ENCODE measurements at regions not wholly inside any gene's neighbourhood (a gene's known extent, or its start where the extent isn't known, plus 50 kb on each side); places are given as distances from the start of the nearest gene placed in this dataset.

DNA sequence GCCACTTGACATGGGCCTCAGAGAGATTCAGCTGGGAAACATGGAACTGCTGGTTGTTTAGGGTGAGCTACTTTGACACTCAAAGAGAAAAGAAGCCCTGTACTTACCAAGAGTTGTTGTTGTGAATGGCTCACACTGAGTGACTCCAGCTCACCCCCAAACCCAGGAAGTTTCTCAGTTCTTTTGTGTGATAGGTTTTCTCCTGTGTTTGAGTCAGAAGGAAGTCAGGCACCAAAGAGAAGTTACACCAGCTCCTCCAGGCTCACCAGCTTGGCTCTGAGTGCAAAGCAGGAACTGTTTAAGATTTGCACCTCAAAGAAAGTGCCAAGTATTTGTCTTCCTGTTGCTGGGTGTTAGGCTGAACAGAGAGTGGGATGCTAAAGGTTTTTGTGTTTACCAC, 111.2 kb upstream of the PROX1 start:
- Histone ChIP-seq H3K4me3 (no peak overlapping the region), H3K9me3 (peaks cover 0 to 9% (median 0%) of the 10 kb centered on the region in 8 donors), H3K36me3 (no peaks in the 10 kb centered on the region), H3K27ac (no peak overlapping the region), H3K27me3 (replicated peaks in 1 of 7) (no peaks in the 10 kb centered on the region), H3K4me1 (no peaks in the 10 kb centered on the region)
- no peak for DNase-seq
- intact Hi-C loops (cut with DNase I; ENCODE audit: low total_unique reads), result no loop called here
- TF ChIP-seq POLR2A (IDR thresholded peaks at IDR 0.05) (no peak), POLR2AphosphoS5 (IDR thresholded peaks at IDR 0.05) (no peak)
- TF ChIP-seq, protein P1, sequence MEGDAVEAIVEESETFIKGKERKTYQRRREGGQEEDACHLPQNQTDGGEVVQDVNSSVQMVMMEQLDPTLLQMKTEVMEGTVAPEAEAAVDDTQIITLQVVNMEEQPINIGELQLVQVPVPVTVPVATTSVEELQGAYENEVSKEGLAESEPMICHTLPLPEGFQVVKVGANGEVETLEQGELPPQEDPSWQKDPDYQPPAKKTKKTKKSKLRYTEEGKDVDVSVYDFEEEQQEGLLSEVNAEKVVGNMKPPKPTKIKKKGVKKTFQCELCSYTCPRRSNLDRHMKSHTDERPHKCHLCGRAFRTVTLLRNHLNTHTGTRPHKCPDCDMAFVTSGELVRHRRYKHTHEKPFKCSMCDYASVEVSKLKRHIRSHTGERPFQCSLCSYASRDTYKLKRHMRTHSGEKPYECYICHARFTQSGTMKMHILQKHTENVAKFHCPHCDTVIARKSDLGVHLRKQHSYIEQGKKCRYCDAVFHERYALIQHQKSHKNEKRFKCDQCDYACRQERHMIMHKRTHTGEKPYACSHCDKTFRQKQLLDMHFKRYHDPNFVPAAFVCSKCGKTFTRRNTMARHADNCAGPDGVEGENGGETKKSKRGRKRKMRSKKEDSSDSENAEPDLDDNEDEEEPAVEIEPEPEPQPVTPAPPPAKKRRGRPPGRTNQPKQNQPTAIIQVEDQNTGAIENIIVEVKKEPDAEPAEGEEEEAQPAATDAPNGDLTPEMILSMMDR (IDR thresholded peaks at IDR 0.05 in 8 of 11, conservative IDR thresholded peaks at IDR 0.05 in 3 of 11), result no peak

DNA sequence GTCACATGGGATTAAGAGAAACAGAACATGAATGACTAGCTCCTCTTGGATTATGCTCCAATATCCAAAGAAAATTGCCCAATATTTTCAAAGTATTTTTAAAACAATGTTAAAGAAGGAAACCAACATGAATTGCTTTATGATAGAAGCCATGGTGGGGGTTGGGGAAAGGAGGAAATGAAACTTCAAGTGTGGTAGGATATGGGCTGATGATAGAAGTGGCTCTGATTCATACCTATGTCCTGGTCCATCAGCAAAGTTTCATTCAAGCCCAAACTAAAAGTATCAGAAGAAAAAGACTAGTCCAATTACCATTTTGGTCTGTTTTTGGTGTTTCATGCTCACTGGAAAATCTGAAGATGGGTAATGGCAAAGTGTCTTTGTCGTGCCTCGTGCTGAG, 104.2 kb upstream of the PROX1 start:
- H3K9me3 ChIP-seq, result peaks cover 0 to 9% (median 0%) of the 10 kb centered on the region in 8 donors
- H3K4me1 ChIP-seq, result no peaks in the 10 kb centered on the region
- intact Hi-C loops (cut with DNase I; ENCODE audit: low total_unique reads), result no loop called here
- peaks cover 0 to 6% (median 0%) of the 10 kb centered on the region in 7 donors for H3K27me3 ChIP-seq (replicated peaks in 1 of 7)
- H3K4me3 ChIP-seq, result no peak overlapping the region
- DNase-seq, result no peak
- 90 to 100% (median 98%) methylated on average over 2 of the region's 2 CpGs for WGBS, 5 donors
- H3K36me3 ChIP-seq, result no peaks in the 10 kb centered on the region
- H3K27ac ChIP-seq, result no peak overlapping the region
- TF ChIP-seq, protein P1 (IDR thresholded peaks at IDR 0.05 in 8 of 11, conservative IDR thresholded peaks at IDR 0.05 in 3 of 11), result no peak

GRCh38 chr1:213884402-213884801, 103.4 kb upstream of the PROX1 start:
- H3K27ac ChIP-seq, result no peak overlapping the region
- no peaks in the 10 kb centered on the region for H3K36me3 ChIP-seq
- 0% methylated on average over 1 of the region's 1 CpG for WGBS, 5 donors
- DNase-seq, result no peak
- no peak for TF ChIP-seq POLR2A (IDR thresholded peaks at IDR 0.05)
- TF ChIP-seq, protein P1 (IDR thresholded peaks at IDR 0.05 in 8 of 11, conservative IDR thresholded peaks at IDR 0.05 in 3 of 11), result no peak
- no peaks in the 10 kb centered on the region for H3K4me1 ChIP-seq
- H3K9me3 ChIP-seq, result peaks cover 0 to 9% (median 0%) of the 10 kb centered on the region in 8 donors
- intact Hi-C loops (cut with DNase I; ENCODE audit: low total_unique reads), result no loop called here
- H3K27me3 ChIP-seq (replicated peaks in 1 of 7), result peaks cover 0 to 6% (median 0%) of the 10 kb centered on the region in 7 donors
- no peak overlapping the region for H3K4me3 ChIP-seq

DNA sequence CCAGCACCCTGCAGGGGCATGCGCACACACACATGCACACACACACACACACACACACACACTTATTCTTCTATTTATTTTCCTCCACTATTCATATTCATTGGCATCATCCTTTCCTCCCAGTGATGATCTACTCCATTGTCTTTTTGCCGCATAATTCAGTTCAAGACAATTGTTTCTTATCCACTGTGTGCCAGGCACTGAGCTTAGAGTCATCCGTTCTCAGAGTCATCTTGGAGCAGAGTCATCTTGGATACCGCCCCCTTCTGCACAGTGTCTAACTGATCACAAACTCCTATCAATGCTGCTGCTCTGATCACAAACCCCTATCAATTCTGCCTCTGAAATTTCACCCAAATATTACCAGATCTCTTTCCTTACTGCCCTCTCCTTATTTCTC, 102.8 kb upstream of the PROX1 start:
- Histone ChIP-seq H3K9me3 (peaks cover 0 to 7% (median 0%) of the 10 kb centered on the region in 8 donors), H3K4me1 (no peaks in the 10 kb centered on the region), H3K27ac (no peak overlapping the region), H3K4me3 (no peak overlapping the region), H3K27me3 (replicated peaks in 1 of 7) (peaks cover 0 to 6% (median 0%) of the 10 kb centered on the region in 7 donors), H3K36me3 (no peaks in the 10 kb centered on the region)
- 87 to 95% (median 89%) methylated on average over 4 of the region's 4 CpGs for WGBS, 5 donors
- TF ChIP-seq POLR2A (IDR thresholded peaks at IDR 0.05), result no peak
- TF ChIP-seq, protein P1 (IDR thresholded peaks at IDR 0.05 in 8 of 11, conservative IDR thresholded peaks at IDR 0.05 in 3 of 11), result no peak
- TF ChIP-seq POLR2AphosphoS5 (IDR thresholded peaks at IDR 0.05), result no peak
- intact Hi-C loops (cut with DNase I; ENCODE audit: low total_unique reads), result no loop called here
- no peak for DNase-seq
